ENCODE measurements at regions not wholly inside any gene's neighbourhood (a gene's known extent, or its start where the extent isn't known, plus 50 kb on each side); places are given as distances from the start of the nearest gene placed in this dataset.

GRCh38 chr1:200473698-200474371, 64.0 kb upstream of the ZNF281 start:
- no peaks in the 10 kb centered on the region for H3K9me3 Mint-ChIP-seq (ENCODE audit: low read depth)
- no peak overlapping the region for H3K27ac Mint-ChIP-seq (ENCODE audit: unreplicated experiment)
- H3K4me1 Mint-ChIP-seq (ENCODE audit: low read depth) = peaks cover 7% of the 10 kb centered on the region
- TF ChIP-seq, protein P1, sequence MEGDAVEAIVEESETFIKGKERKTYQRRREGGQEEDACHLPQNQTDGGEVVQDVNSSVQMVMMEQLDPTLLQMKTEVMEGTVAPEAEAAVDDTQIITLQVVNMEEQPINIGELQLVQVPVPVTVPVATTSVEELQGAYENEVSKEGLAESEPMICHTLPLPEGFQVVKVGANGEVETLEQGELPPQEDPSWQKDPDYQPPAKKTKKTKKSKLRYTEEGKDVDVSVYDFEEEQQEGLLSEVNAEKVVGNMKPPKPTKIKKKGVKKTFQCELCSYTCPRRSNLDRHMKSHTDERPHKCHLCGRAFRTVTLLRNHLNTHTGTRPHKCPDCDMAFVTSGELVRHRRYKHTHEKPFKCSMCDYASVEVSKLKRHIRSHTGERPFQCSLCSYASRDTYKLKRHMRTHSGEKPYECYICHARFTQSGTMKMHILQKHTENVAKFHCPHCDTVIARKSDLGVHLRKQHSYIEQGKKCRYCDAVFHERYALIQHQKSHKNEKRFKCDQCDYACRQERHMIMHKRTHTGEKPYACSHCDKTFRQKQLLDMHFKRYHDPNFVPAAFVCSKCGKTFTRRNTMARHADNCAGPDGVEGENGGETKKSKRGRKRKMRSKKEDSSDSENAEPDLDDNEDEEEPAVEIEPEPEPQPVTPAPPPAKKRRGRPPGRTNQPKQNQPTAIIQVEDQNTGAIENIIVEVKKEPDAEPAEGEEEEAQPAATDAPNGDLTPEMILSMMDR (IDR thresholded peaks at IDR 0.05) = no peak
- no peak overlapping the region for H3K4me3 Mint-ChIP-seq (ENCODE audit: unreplicated experiment)
- DNase-seq (ENCODE audit: low spot score) = no peak
- peaks cover 1% of the 10 kb centered on the region for H3K36me3 Mint-ChIP-seq (ENCODE audit: low read depth)
- H3K27me3 Mint-ChIP-seq (ENCODE audit: low read depth) = peaks cover 2% of the 10 kb centered on the region

- no peak for DNase-seq (ENCODE audit: low spot score)
- H3K27me3 Mint-ChIP-seq (ENCODE audit: low read depth) = peaks cover 2% of the 10 kb centered on the region
- H3K27ac Mint-ChIP-seq (ENCODE audit: unreplicated experiment) = no peak overlapping the region
- H3K36me3 Mint-ChIP-seq (ENCODE audit: low read depth) = peaks cover 1% of the 10 kb centered on the region
- H3K9me3 Mint-ChIP-seq (ENCODE audit: low read depth) = no peaks in the 10 kb centered on the region
- TF ChIP-seq, protein P1 (IDR thresholded peaks at IDR 0.05) = no peak
- H3K4me1 Mint-ChIP-seq (ENCODE audit: low read depth) = peaks cover 4% of the 10 kb centered on the region
- no peak overlapping the region for H3K4me3 Mint-ChIP-seq (ENCODE audit: unreplicated experiment)
Measured at GRCh38 chr1:200471739-200472138, 61.9 kb upstream of the ZNF281 start.

- H3K4me3 Mint-ChIP-seq (ENCODE audit: unreplicated experiment) = no peak overlapping the region
- peaks cover 2% of the 10 kb centered on the region for H3K27me3 Mint-ChIP-seq (ENCODE audit: low read depth)
- H3K27ac Mint-ChIP-seq (ENCODE audit: unreplicated experiment) = no peak overlapping the region
- DNase-seq (ENCODE audit: low spot score) = no peak
- no peaks in the 10 kb centered on the region for H3K36me3 Mint-ChIP-seq (ENCODE audit: low read depth)
- TF ChIP-seq, protein P1 (IDR thresholded peaks at IDR 0.05) = no peak
- H3K9me3 Mint-ChIP-seq (ENCODE audit: low read depth) = no peaks in the 10 kb centered on the region
- H3K4me1 Mint-ChIP-seq (ENCODE audit: low read depth) = no peaks in the 10 kb centered on the region
Measured at GRCh38 chr1:200468264-200469001, 58.6 kb upstream of the ZNF281 start.

GRCh38 chr1:200464784-200465400, 55.1 kb upstream of the ZNF281 start:
- Mint-ChIP-seq H3K9me3 (ENCODE audit: low read depth) (no peaks in the 10 kb centered on the region), H3K4me3 (ENCODE audit: unreplicated experiment) (no peak overlapping the region), H3K27ac (ENCODE audit: unreplicated experiment) (no peak overlapping the region), H3K36me3 (ENCODE audit: low read depth) (no peaks in the 10 kb centered on the region), H3K27me3 (ENCODE audit: low read depth) (no peaks in the 10 kb centered on the region), H3K4me1 (ENCODE audit: low read depth) (no peaks in the 10 kb centered on the region)
- TF ChIP-seq, protein P1 (IDR thresholded peaks at IDR 0.05) = no peak
- no peak for DNase-seq (ENCODE audit: low spot score)

Measured in chondrocyte (in vitro differentiated cells).